ENCODE measurements at regions not wholly inside any gene's neighbourhood (a gene's known extent, or its start where the extent isn't known, plus 50 kb on each side); places are given as distances from the start of the nearest gene placed in this dataset.
"Not testable (repeated sequence)": the region's sequence is repeated elsewhere in the genome, so short reads cannot be mapped to it uniquely, and the experiment has no call there.

GRCh38 chr12:131207300-131207660 is 253.6 kb downstream of the ADGRD1 start:
- not testable (repeated sequence) for H3K36me3 ChIP-seq (ENCODE audit: insufficient read depth, low read length); H3K4me1 ChIP-seq (ENCODE audit: insufficient read depth, low read length); H2AFZ ChIP-seq (ENCODE audit: low read depth, low read length); H3K9me3 ChIP-seq (ENCODE audit: low read length); H3K27me3 ChIP-seq (ENCODE audit: insufficient read depth, low read length); H3K4me3 ChIP-seq (ENCODE audit: low read length)

GRCh38 chr12:131207841-131208240 is 254.1 kb downstream of the ADGRD1 start:
- not testable (repeated sequence) for H3K36me3 ChIP-seq (ENCODE audit: insufficient read depth, low read length); H2AFZ ChIP-seq (ENCODE audit: low read depth, low read length); H3K27me3 ChIP-seq (ENCODE audit: insufficient read depth, low read length); H3K9me3 ChIP-seq (ENCODE audit: low read length); H3K4me1 ChIP-seq (ENCODE audit: insufficient read depth, low read length); H3K4me3 ChIP-seq (ENCODE audit: low read length)

- no peak overlapping the region for H3K4me3 ChIP-seq (ENCODE audit: low read length)
- peaks cover 6% of the 10 kb centered on the region for H3K27me3 ChIP-seq (ENCODE audit: insufficient read depth, low read length)
- H3K4me1 ChIP-seq (ENCODE audit: insufficient read depth, low read length): no peaks in the 10 kb centered on the region
- no peaks in the 10 kb centered on the region for H3K36me3 ChIP-seq (ENCODE audit: insufficient read depth, low read length)
- H2AFZ ChIP-seq (ENCODE audit: low read depth, low read length): no peak overlapping the region
- no peaks in the 10 kb centered on the region for H3K9me3 ChIP-seq (ENCODE audit: low read length)
Observed at GRCh38 chr12:131208425-131208824, 254.7 kb downstream of the ADGRD1 start.

GRCh38 chr12:131209082-131210070 is 255.7 kb downstream of the ADGRD1 start:
- Histone ChIP-seq H3K27me3 (ENCODE audit: insufficient read depth, low read length) (peaks cover 6% of the 10 kb centered on the region), H2AFZ (ENCODE audit: low read depth, low read length) (no peak overlapping the region), H3K9me3 (ENCODE audit: low read length) (no peaks in the 10 kb centered on the region), H3K4me1 (ENCODE audit: insufficient read depth, low read length) (no peaks in the 10 kb centered on the region), H3K36me3 (ENCODE audit: insufficient read depth, low read length) (no peaks in the 10 kb centered on the region), H3K4me3 (ENCODE audit: low read length) (no peak overlapping the region)

GRCh38 chr12:131210506-131211339 is 257.0 kb downstream of the ADGRD1 start:
- Histone ChIP-seq H2AFZ (ENCODE audit: low read depth, low read length) (no peak overlapping the region), H3K36me3 (ENCODE audit: insufficient read depth, low read length) (no peaks in the 10 kb centered on the region), H3K4me3 (ENCODE audit: low read length) (no peak overlapping the region), H3K4me1 (ENCODE audit: insufficient read depth, low read length) (no peaks in the 10 kb centered on the region), H3K27me3 (ENCODE audit: insufficient read depth, low read length) (peaks cover 6% of the 10 kb centered on the region), H3K9me3 (ENCODE audit: low read length) (no peaks in the 10 kb centered on the region)

- Histone ChIP-seq H3K27me3 (ENCODE audit: insufficient read depth, low read length) (peaks cover 6% of the 10 kb centered on the region), H3K9me3 (ENCODE audit: low read length) (no peaks in the 10 kb centered on the region), H3K4me3 (ENCODE audit: low read length) (no peak overlapping the region), H3K36me3 (ENCODE audit: insufficient read depth, low read length) (no peaks in the 10 kb centered on the region), H2AFZ (ENCODE audit: low read depth, low read length) (no peak overlapping the region), H3K4me1 (ENCODE audit: insufficient read depth, low read length) (peaks cover 1% of the 10 kb centered on the region)
Observed at GRCh38 chr12:131211340-131211938, 257.7 kb downstream of the ADGRD1 start.

- Histone ChIP-seq H3K9me3 (ENCODE audit: low read length) (no peaks in the 10 kb centered on the region), H3K36me3 (ENCODE audit: insufficient read depth, low read length) (no peaks in the 10 kb centered on the region), H2AFZ (ENCODE audit: low read depth, low read length) (no peak overlapping the region), H3K27me3 (ENCODE audit: insufficient read depth, low read length) (peaks cover 5% of the 10 kb centered on the region), H3K4me1 (ENCODE audit: insufficient read depth, low read length) (peaks cover 23% of the 10 kb centered on the region), H3K4me3 (ENCODE audit: low read length) (no peak overlapping the region)
Observed at GRCh38 chr12:131213896-131214442, 260.3 kb downstream of the ADGRD1 start.

GRCh38 chr12:131214936-131215335 is 261.2 kb downstream of the ADGRD1 start:
- not testable (repeated sequence) for H3K9me3 ChIP-seq (ENCODE audit: low read length); H3K4me3 ChIP-seq (ENCODE audit: low read length); H2AFZ ChIP-seq (ENCODE audit: low read depth, low read length); H3K27me3 ChIP-seq (ENCODE audit: insufficient read depth, low read length); H3K36me3 ChIP-seq (ENCODE audit: insufficient read depth, low read length)
- peaks cover 23% of the 10 kb centered on the region for H3K4me1 ChIP-seq (ENCODE audit: insufficient read depth, low read length)

GRCh38 chr12:131216587-131216986 is 262.9 kb downstream of the ADGRD1 start:
- peaks cover 23% of the 10 kb centered on the region for H3K4me1 ChIP-seq (ENCODE audit: insufficient read depth, low read length)

GRCh38 chr12:131217024-131217586 is 263.4 kb downstream of the ADGRD1 start:
- H3K4me3 ChIP-seq (ENCODE audit: low read length): no peak overlapping the region
- no peak overlapping the region for H2AFZ ChIP-seq (ENCODE audit: low read depth, low read length)
- H3K9me3 ChIP-seq (ENCODE audit: low read length): no peaks in the 10 kb centered on the region
- H3K36me3 ChIP-seq (ENCODE audit: insufficient read depth, low read length): no peaks in the 10 kb centered on the region
- peaks cover 2% of the 10 kb centered on the region for H3K27me3 ChIP-seq (ENCODE audit: insufficient read depth, low read length)
- H3K4me1 ChIP-seq (ENCODE audit: insufficient read depth, low read length): peaks cover 26% of the 10 kb centered on the region

More at GRCh38 chr12:131216587-131216986, 262.9 kb downstream of the ADGRD1 start:
- not testable (repeated sequence) for H2AFZ ChIP-seq (ENCODE audit: low read depth, low read length); H3K4me3 ChIP-seq (ENCODE audit: low read length); H3K27me3 ChIP-seq (ENCODE audit: insufficient read depth, low read length); H3K36me3 ChIP-seq (ENCODE audit: insufficient read depth, low read length); H3K9me3 ChIP-seq (ENCODE audit: low read length)

GRCh38 chr12:131218026-131218922 is 264.6 kb downstream of the ADGRD1 start:
- Histone ChIP-seq H2AFZ (ENCODE audit: low read depth, low read length) (no peak overlapping the region), H3K27me3 (ENCODE audit: insufficient read depth, low read length) (peaks cover 2% of the 10 kb centered on the region), H3K4me3 (ENCODE audit: low read length) (no peak overlapping the region), H3K36me3 (ENCODE audit: insufficient read depth, low read length) (no peaks in the 10 kb centered on the region), H3K4me1 (ENCODE audit: insufficient read depth, low read length) (peaks cover 34% of the 10 kb centered on the region), H3K9me3 (ENCODE audit: low read length) (no peaks in the 10 kb centered on the region)

Data from neuron (in vitro differentiated cells).